GM12864 (cell line): ENCODE measurements at regions not wholly inside any gene's neighbourhood (a gene's known extent, or its start where the extent isn't known, plus 50 kb on each side); places are given as distances from the start of the nearest gene placed in this dataset.

Experiments used
- DNase-seq: peaks from one replicate; pipeline ENCODE4 v3.0.0-alpha.2; 2011; ENCODE audit warnings: low read depth
- H3K4me3 ChIP-seq: 2 replicates; pipeline ENCODE4 v1.5.1; 2011; ENCODE audit warnings: mild to moderate bottlenecking, low read depth, low read length, control low read depth
- CTCF ChIP-seq: IDR thresholded peaks from 2 replicates; pipeline ENCODE4 v1.5.1; 2011; ENCODE audit warnings: low read depth, mild to moderate bottlenecking, moderate library complexity, low read length, control low read depth, inconsistent platforms; ENCODE audit errors: missing control alignments

- no peak for TF ChIP-seq CTCF
Measured at GRCh38 chr5:71771191-71771590, 52.1 kb downstream of the CARTPT start.

GRCh38 chr5:71778678-71779276 lies 59.7 kb downstream of the CARTPT start:
- H3K4me3 ChIP-seq, result no peak overlapping the region
- no peak for DNase-seq
- TF ChIP-seq CTCF, result peak; percentile 59

More at GRCh38 chr5:71771191-71771590, 52.1 kb downstream of the CARTPT start:
- DNase-seq, result no peak
- no peak overlapping the region for H3K4me3 ChIP-seq

GRCh38 chr5:71780597-71780996 lies 61.5 kb downstream of the CARTPT start:
- TF ChIP-seq CTCF, result no peak
- no peak overlapping the region for H3K4me3 ChIP-seq
- no peak for DNase-seq

- DNase-seq, result no peak
- no peak overlapping the region for H3K4me3 ChIP-seq
- TF ChIP-seq CTCF, result no peak
Measured at GRCh38 chr5:71782393-71782770, 63.3 kb downstream of the CARTPT start.

GRCh38 chr5:71782771-71783770 lies 64.0 kb downstream of the CARTPT start:
- TF ChIP-seq CTCF, result peak; percentile 71
- DNase-seq, result peak; percentile 35
- no peak overlapping the region; the same call in 1 of the 2 replicates for H3K4me3 ChIP-seq

- H3K4me3 ChIP-seq, result no peak overlapping the region
- no peak for TF ChIP-seq CTCF
- DNase-seq, result no peak
Measured at GRCh38 chr5:71783891-71784290, 64.8 kb downstream of the CARTPT start.
